K562 (cell line): ENCODE measurements at regions not wholly inside any gene's neighbourhood (a gene's known extent, or its start where the extent isn't known, plus 50 kb on each side); places are given as distances from the start of the nearest gene placed in this dataset.
"Not testable (repeated sequence)": the region's sequence is repeated elsewhere in the genome, so short reads cannot be mapped to it uniquely, and the experiment has no call there.

ENCODE experiments used
- ATAC-seq: fragments of 200-7000 bp; cut with Tn5 transposase; 3 replicates; pipeline ENCODE4 v1.9.1; 2020; ENCODE audit warnings: moderate library complexity
- BruUV-seq: library from RNA; stranded (reverse); fragments of 400-500 nt; replicated peaks from 2 replicates; lab custom pipeline; 2021; lab: Mats Ljungman, UMichigan
- CTCF ChIA-PET: fragments of 300-600 bp; formaldehyde crosslinking; extraction: SDS; loops from one replicate; lab custom pipeline; 2021; ENCODE audit warnings: low intra/inter-chr PET ratio; lab: Yijun Ruan, JAX
- POLR2A ChIA-PET: fragments of 300-600, 350-650 bp; sonication (Branson Sonifier 250); formaldehyde crosslinking; extraction: SDS; loops from one replicate; lab custom pipeline; 2021; ENCODE audit warnings: antibody characterized with exemption, inconsistent platforms; lab: Yijun Ruan, JAX
- DNase-seq, 4 experiments: peaks; one replicate each; pipeline versions ENCODE4 v3.0.0 to v3.0.0-alpha.2; 2011 to 2018; ENCODE audit warnings: low spot score in 3 of 4, mixed read lengths in 3 of 4; ENCODE audit errors: extremely low read depth in 1 of 4
- FAIRE-seq: peaks from 2 replicates; lab custom pipeline; 2011; peaks lifted over from hg19 to GRCh38; lab: Jason Lieb, UNC
- H2AFZ ChIP-seq: 2 replicates; pipeline ENCODE4 v1.6.0; 2011; ENCODE audit warnings: low read depth, low read length, control low read depth, inconsistent platforms
- H3K27ac ChIP-seq: fragments of 200-600 bp; 3 replicates; pipeline ENCODE4 v1.8.0; 2011; ENCODE audit warnings: low read depth, mild to moderate bottlenecking, control low read depth, inconsistent platforms, low read length, moderate library complexity, mixed read lengths; ENCODE audit errors: extremely low read depth
- H3K27me3 ChIP-seq, 2 experiments: fragments of 300-600 bp in 1 of 2; 2 replicates in 1 of 2; 3 replicates in 1 of 2; pipeline versions ENCODE4 v1.6.0 to v1.8.0; 2011; ENCODE audit warnings: inconsistent platforms in 2 of 2, low read length in 2 of 2, mild to moderate bottlenecking in 1 of 2, mixed read lengths in 1 of 2, moderate library complexity in 1 of 2; ENCODE audit not compliant: control insufficient read depth in 2 of 2, insufficient read depth in 2 of 2
- H3K36me3 ChIP-seq: fragments of 300-600 bp; 3 replicates; pipeline ENCODE4 v1.8.0; 2011; ENCODE audit warnings: mild to moderate bottlenecking, low read length, inconsistent platforms; ENCODE audit not compliant: control insufficient read depth, insufficient read depth
- H3K4me1 ChIP-seq, 2 experiments: fragments of 200-600 bp in 1 of 2; replicated peaks in 1 of 2; 2 replicates in 1 of 2; 3 replicates in 1 of 2; pipeline versions ENCODE4 v1.5.1 to v1.8.0; 2011; ENCODE audit warnings: inconsistent platforms in 2 of 2, low read length in 2 of 2, mild to moderate bottlenecking in 1 of 2, mixed read lengths in 1 of 2, moderate library complexity in 1 of 2; ENCODE audit not compliant: control insufficient read depth in 2 of 2, insufficient read depth in 2 of 2
- H3K4me2 ChIP-seq: 2 replicates; pipeline ENCODE4 v1.6.1; 2011; ENCODE audit warnings: low read length, control low read depth, inconsistent platforms, mixed read lengths; ENCODE audit not compliant: insufficient read depth
- H3K4me3 ChIP-seq: fragments of 200-600 bp; sonication (generic), shearing (Covaris generic); 2 replicates; pipeline ENCODE4 v1.5.1; 2016; ENCODE audit warnings: control low read depth, inconsistent platforms
- H3K79me2 ChIP-seq: fragments of 200-600 bp; 3 replicates; pipeline ENCODE4 v1.8.0; 2011; ENCODE audit warnings: low read length, inconsistent platforms; ENCODE audit not compliant: control insufficient read depth, insufficient read depth
- H3K9ac ChIP-seq, 2 experiments: 2 replicates each; pipeline versions ENCODE4 v1.6.0 to v1.6.1; 2011; ENCODE audit warnings: low read depth in 2 of 2, low read length in 2 of 2, control low read depth in 1 of 2, inconsistent platforms in 1 of 2, mild to moderate bottlenecking in 1 of 2, mixed read lengths in 1 of 2; ENCODE audit not compliant: insufficient read depth in 1 of 2
- H3K9me1 ChIP-seq: one replicate; pipeline ENCODE4 v1.6.0; 2011; ENCODE audit warnings: inconsistent platforms, mild to moderate bottlenecking, low read length, moderate library complexity; ENCODE audit not compliant: control insufficient read depth, insufficient read depth
- H3K9me3 ChIP-seq: replicated peaks from 2 replicates; pipeline ENCODE4 v1.5.1; 2011; ENCODE audit warnings: low read depth, low read length, inconsistent platforms; ENCODE audit not compliant: control insufficient read depth, insufficient read depth
- H4K20me1 ChIP-seq: replicated peaks from 2 replicates; pipeline ENCODE4 v1.6.1; 2011; ENCODE audit warnings: low read length, inconsistent platforms, mixed read lengths; ENCODE audit not compliant: control insufficient read depth, insufficient read depth
- BDP1 ChIP-seq: IDR thresholded peaks from 3 replicates; pipeline ENCODE4 v1.6.1; 2011; ENCODE audit not compliant: insufficient read length, insufficient read depth
- DPF2 ChIP-seq: fragments of 450-650 bp; IDR thresholded peaks from 2 replicates; pipeline ENCODE4 v1.6.1; 2016
- ESRRB ChIP-seq: fragments of 250-450 bp; sonication (Bioruptor Pico); IDR thresholded peaks from 2 replicates; pipeline ENCODE4 v1.5.0; 2020; ENCODE audit warnings: mild to moderate bottlenecking, moderate library complexity, borderline replicate concordance
- JUN ChIP-seq, 2 experiments: sonication (generic) in 1 of 2; formaldehyde crosslinking in 1 of 2; IDR thresholded peaks; 2 replicates each; pipeline versions ENCODE4 v1.6.1 to v1.8.0; 2012 to 2022; ENCODE audit warnings: borderline replicate concordance in 2 of 2, mild to moderate bottlenecking in 2 of 2, improper control_type of control experiment in 1 of 2, low read depth in 1 of 2, low read length in 1 of 2, missing genetic modification reagents in 1 of 2
- NCOA2 ChIP-seq, 2 experiments: fragments of 450-650 bp; IDR thresholded peaks; 2 replicates each; pipeline ENCODE4 v1.6.1; 2018; ENCODE audit warnings: mild to moderate bottlenecking in 2 of 2, moderate library complexity in 1 of 2; ENCODE audit not compliant: partially characterized antibody in 2 of 2
- SMC3 ChIP-seq: conservative IDR thresholded peaks from 2 replicates; pipeline ENCODE4 v1.6.1; 2011; ENCODE audit warnings: low read depth, low read length, improper control_type of control experiment; ENCODE audit not compliant: insufficient read depth
- TAF1 ChIP-seq: IDR thresholded peaks from 2 replicates; pipeline ENCODE4 v1.6.1; 2011; ENCODE audit warnings: mild to moderate bottlenecking, low read length, moderate library complexity; ENCODE audit not compliant: insufficient read depth, control insufficient read depth, severe bottlenecking; ENCODE audit errors: extremely low read depth
- WGBS: fragments of 100-300 bp; shearing (Covaris generic); methylation state at CpG from one replicate; pipeline ENCODE4 v1.1.6; 2016; ENCODE audit warnings: low coverage, mixed read lengths; ENCODE audit not compliant: insufficient coverage; ENCODE audit errors: missing lambda C conversion rate; 5-methylcytosine and 5-hydroxymethylcytosine counted together
- in situ Hi-C: fragments of 300-500 bp; cut with MboI; formaldehyde crosslinking; loops from 4 replicates; pipeline ENCODE4 v1.15.0; 2018; ENCODE audit warnings: inconsistent platforms, mixed read lengths
- intact Hi-C: fragments of 100-400 bp; cut with micrococcal nuclease; formaldehyde crosslinking; loops from 2 replicates; pipeline ENCODE4 v1.14.2; 2022
- TF ChIP-seq, protein P1 (sequence below): IDR thresholded peaks from 3 replicates; pipeline ENCODE4 v1.6.1; 2011; ENCODE audit warnings: borderline replicate concordance, mild to moderate bottlenecking; ENCODE audit not compliant: insufficient read length, insufficient read depth
- TF ChIP-seq, protein P2 (sequence below): fragments of 250-450 bp; sonication (Bioruptor Pico); IDR thresholded peaks from 2 replicates; pipeline ENCODE4 v1.8.0; 2021; ENCODE audit warnings: moderate library complexity, mild to moderate bottlenecking, inconsistent platforms

DNA sequence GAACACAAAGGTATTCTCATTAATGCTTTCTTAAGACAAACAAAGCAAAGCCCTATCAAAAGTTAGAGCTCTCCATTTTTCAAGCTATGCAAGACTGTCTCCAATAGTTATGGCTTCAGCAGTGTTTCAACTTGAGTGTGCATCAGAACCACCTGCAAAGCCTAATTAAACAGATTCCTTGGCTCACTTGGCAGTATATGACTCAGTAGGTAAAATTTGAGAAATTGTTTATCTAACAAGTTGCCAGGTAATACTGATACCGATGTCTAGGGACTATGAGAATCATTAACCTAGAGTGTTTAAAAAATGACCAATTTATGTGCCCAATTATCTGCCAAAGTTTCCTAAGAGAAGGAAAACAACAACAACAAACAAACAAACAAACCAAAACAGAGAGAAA lies 60.3 kb upstream of the PARP8 start:
- in situ Hi-C loops (no loop called here), intact Hi-C loops (no loop called here)
- Histone ChIP-seq H3K9me3 (no peaks in the 10 kb centered on the region), H3K4me3 (no peak overlapping the region), H2AFZ (no peak overlapping the region), H3K4me1 (no peaks in the 10 kb centered on the region), H3K79me2 (no peaks in the 10 kb centered on the region), H3K4me2 (no peak overlapping the region), H3K9me1 (no peaks in the 10 kb centered on the region), H3K9ac (no peak overlapping the region), H4K20me1 (no peaks in the 10 kb centered on the region), H3K27me3 (no peaks in the 10 kb centered on the region), H3K36me3 (no peaks in the 10 kb centered on the region), H3K27ac (no peak overlapping the region)
- 5% methylated on average over 1 of the region's 1 CpG for WGBS
- TF ChIP-seq DPF2 (no peak), ESRRB (CRISPR knock-in tag) (no peak), SMC3 (no peak), TAF1 (no peak), NCOA2 (IDR thresholded peaks at IDR 0.05; ENCODE audit: partially characterized antibody in 2 of 2) (no peak), JUN (IDR thresholded peaks at IDR 0.05; ENCODE audit: borderline replicate concordance, low read depth, low read length) (no peak), JUN (CRISPR knock-in tag; IDR thresholded peaks at IDR 0.05; ENCODE audit: borderline replicate concordance) (no peak), BDP1 (no peak)
- TF ChIP-seq, protein P1, sequence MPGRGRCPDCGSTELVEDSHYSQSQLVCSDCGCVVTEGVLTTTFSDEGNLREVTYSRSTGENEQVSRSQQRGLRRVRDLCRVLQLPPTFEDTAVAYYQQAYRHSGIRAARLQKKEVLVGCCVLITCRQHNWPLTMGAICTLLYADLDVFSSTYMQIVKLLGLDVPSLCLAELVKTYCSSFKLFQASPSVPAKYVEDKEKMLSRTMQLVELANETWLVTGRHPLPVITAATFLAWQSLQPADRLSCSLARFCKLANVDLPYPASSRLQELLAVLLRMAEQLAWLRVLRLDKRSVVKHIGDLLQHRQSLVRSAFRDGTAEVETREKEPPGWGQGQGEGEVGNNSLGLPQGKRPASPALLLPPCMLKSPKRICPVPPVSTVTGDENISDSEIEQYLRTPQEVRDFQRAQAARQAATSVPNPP: no peak
- TF ChIP-seq, protein P2, sequence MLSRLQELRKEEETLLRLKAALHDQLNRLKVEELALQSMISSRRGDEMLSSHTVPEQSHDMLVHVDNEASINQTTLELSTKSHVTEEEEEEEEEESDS (CRISPR knock-in tag): no peak
- POLR2A ChIA-PET: no interaction called here
- CTCF ChIA-PET: no interaction called here
- DNase-seq: no peak
- BruUV-seq: no TSS peak
- no peak for ATAC-seq
- no peak for FAIRE-seq

DNA sequence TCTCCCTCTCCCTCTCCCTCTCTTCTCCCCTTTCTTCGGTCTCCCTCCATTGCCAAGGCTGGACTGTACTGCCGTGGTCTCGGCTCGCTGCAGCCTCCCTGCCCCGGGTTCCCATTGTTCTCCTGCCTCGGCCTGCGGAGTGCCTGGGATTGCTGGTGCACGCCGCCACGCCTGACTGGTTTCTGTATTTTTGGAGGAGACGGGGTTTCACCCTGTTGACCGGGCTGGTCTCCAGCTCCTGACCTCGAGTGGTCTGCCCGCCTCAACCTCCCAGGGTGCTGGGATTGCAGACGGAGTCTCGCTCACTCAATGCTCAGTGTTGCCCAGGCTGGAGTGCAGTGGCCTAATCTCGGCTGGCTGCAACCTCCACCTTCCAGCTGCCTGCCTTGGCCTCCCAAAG lies 59.0 kb upstream of the PARP8 start:
- H3K9ac ChIP-seq, H4K20me1 ChIP-seq, intact Hi-C loops, H3K4me2 ChIP-seq, H3K9me1 ChIP-seq, DNase-seq, ATAC-seq, H3K4me1 ChIP-seq, CTCF ChIA-PET, H3K36me3 ChIP-seq, FAIRE-seq, in situ Hi-C loops, POLR2A ChIA-PET, H3K27ac ChIP-seq, BruUV-seq, H3K79me2 ChIP-seq, H3K9me3 ChIP-seq, H2AFZ ChIP-seq, H3K27me3 ChIP-seq, H3K4me3 ChIP-seq: not testable (repeated sequence)
- 0% methylated on average over 15 of the region's 17 CpGs for WGBS
